EL (cell line): ENCODE measurements at regions not wholly inside any gene's neighbourhood (a gene's known extent, or its start where the extent isn't known, plus 50 kb on each side); places are given as distances from the start of the nearest gene placed in this dataset.
A peak's percentile ranks its signal among the peaks of the same experiment; 100 is the strongest.
"Not testable (repeated sequence)": the region's sequence is repeated elsewhere in the genome, so short reads cannot be mapped to it uniquely, and the experiment has no call there.

ENCODE experiments used
- DNase-seq: peaks from one replicate; pipeline ENCODE4 v3.0.0-alpha.2; 2016

- DNase-seq: no peak
Observed at GRCh38 chr10:83995738-83996331, 143.5 kb upstream of the GHITM start.

GRCh38 chr10:84004221-84004620 lies 135.1 kb upstream of the GHITM start:
- no peak for DNase-seq

DNA sequence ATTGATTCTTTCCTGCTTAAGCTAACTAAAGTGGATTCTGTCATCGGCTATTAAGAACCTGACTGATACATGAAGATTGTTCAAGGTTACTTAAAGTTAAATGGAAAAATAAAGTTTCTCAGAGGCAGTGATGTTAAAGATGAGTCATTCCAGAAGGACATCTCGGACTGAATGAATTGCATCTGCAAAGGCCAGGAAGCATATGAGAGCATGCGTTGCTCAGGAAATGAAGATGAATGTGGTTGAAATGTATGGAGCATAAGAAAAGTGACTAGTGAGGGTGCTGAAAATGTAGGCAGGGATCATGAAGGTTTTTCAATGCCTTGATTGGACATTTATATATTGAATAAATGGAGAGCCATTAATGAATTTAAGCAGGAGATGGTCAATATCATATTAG lies 133.9 kb upstream of the GHITM start:
- no peak for DNase-seq

- no peak for DNase-seq
Observed at GRCh38 chr10:84007482-84007881, 131.8 kb upstream of the GHITM start.

DNA sequence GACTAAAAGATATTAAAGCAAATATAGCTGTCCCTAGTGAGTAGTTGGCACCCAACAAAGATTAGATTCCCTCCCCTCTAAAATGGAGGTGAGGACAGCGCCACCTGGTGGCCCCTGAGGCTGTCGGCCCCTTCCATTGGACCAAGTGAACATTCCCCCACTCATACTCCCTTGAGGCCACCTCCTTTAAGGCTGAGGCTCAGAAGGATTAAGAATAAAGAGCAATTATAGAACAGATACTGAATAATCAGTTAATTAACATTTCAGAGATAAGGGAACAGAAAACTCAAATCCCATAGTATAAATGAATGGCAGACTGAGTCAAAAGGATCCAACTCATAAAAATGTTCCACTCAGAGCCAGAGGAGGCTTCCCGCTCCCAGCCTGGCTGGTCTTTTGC lies 130.4 kb upstream of the GHITM start:
- DNase-seq: peak; percentile 7

GRCh38 chr10:84012431-84012830 lies 126.9 kb upstream of the GHITM start:
- no peak for DNase-seq

- no peak for DNase-seq
Observed at GRCh38 chr10:84012831-84013458, 126.4 kb upstream of the GHITM start.

DNA sequence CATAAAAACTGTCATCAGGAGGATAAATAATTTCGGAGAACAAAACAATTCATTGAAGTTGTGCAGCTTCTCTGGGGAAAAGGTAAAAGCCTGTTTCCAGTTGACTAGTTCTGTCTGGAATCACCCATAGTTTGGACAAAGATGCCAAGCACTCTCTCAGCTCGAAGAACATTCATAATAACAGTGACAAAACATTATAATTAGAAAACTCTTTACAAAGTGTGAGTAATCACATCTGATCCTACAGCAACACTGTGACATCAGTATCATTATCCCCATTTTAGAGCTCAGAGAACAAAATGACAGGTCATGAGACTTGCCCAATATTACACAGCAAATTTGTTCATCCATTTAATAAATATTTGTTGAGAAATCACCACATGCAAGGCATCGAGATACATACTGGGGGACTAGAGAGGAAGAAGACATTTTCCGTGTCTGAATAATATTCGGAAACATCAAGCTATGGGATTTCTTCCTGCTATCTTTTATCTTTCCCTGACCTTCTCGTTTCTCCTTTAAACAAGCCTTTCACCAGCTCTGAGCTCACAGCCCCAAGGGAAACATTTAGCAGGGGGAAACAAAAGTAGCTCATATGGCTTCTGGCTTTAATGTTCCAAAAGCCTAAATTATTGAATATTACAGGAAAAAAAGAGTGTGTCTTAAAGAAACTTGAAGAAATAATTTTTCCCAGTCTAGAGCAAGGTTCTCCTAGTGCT lies 123.3 kb upstream of the GHITM start:
- DNase-seq: no peak

DNA sequence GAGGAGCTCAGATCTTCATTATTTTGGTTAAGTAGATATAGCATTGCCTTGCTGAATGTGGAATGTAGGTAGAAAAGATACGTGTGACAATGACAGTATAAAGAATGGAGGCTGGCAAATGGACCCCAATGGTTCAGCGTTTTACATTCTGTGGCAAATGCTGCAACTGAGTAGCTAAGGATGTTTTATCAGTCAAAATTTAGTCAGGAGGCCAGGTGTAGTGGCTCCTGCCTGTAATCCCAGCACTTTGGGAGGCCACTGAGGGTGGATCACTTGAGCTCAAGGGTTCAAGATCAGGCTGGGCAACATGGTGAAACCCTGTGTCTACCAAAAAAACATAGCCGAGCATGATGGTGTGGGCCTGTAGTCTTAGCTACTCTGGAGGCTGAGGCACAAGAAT lies 120.5 kb upstream of the GHITM start:
- DNase-seq: no peak

DNA sequence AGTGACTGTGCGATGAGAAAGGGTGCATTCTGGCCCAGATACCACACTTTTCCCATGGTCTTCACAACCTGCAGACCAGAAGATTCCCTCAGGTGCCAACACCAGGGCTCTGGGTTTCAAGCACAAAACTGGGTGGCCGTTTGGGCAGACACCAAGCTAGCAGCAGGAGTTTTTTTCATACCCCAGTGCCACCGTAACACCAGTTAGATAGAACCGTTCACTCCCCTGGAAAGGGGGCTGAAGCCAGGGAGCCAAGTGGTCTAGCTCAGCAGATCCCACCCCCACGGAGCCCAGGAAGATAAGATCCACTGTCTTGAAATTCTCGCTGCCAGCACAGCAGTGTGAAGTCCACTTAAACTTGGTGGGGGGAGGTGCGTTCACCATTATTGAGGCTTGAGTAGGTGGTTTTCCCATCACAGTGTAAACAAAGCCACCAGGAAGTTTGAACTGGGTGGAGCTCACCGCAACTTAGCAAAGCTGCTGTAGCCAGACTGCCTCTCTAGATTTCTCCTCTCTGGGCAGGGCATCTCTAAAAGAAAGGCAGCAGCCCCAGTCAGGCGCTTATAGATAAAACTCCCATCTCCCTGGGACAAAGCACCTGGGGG lies 119.4 kb upstream of the GHITM start:
- not testable (repeated sequence) for DNase-seq

DNA sequence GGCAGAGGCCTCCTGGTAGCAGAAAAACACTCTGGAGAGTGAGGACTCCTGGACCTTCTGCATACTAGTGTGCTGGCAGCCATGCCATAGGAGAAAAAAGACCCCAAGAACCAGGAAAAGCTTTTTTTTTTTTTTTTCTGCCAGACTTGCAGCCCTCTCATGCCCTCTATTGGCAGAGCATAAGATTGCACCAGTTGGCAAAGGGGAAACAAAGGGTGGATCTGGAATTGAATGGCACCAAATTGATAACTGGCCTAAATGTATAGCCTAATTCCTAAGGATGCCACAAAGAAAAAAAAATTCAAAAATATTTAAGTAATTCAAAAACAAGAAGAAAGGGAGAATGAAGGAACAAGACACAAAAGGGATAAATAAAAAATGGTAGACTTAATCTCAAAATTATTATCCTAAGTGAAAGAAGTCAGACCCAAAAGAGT lies 112.5 kb upstream of the GHITM start:
- peak; percentile 11 for DNase-seq

DNA sequence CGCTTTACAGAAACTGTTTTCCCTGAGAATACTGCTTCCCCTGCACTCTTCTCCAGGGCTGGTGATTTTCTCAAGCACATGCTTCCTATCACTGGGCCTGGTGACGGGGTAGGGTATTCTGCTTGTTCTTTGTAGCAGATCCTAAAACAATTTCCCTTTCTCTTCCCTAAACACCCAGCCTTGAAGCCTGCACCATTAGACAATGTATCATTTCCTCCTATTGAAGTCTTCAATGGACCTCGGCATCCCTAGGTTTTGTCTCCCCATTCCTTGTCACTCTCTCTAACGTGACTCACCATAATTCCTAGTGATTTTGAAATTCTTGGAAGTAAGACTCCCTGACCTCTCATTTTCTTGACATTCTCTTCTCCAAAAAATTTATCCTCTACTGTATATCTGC lies 109.5 kb upstream of the GHITM start:
- no peak for DNase-seq

DNA sequence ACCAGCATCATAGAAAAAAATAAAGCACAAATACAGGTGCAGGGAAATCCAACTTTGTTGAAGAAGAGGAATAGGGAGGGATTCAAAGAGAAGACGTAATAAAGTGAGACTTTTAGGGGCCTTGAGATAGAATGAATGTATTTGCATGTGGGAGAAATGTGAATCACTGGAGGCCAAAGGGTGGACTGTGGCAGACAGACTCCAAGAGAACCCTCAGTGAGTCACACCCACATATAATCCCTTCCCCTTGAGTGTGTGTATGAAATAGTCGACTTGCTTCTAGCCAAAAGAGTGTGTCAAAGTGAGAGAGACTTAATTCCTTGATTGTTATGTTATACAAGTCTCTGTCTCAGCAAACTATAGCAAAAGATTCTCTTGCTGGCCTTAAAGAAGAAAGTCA lies 101.3 kb upstream of the GHITM start:
- no peak for DNase-seq

GRCh38 chr10:84039957-84040356 lies 99.4 kb upstream of the GHITM start:
- no peak for DNase-seq

DNA sequence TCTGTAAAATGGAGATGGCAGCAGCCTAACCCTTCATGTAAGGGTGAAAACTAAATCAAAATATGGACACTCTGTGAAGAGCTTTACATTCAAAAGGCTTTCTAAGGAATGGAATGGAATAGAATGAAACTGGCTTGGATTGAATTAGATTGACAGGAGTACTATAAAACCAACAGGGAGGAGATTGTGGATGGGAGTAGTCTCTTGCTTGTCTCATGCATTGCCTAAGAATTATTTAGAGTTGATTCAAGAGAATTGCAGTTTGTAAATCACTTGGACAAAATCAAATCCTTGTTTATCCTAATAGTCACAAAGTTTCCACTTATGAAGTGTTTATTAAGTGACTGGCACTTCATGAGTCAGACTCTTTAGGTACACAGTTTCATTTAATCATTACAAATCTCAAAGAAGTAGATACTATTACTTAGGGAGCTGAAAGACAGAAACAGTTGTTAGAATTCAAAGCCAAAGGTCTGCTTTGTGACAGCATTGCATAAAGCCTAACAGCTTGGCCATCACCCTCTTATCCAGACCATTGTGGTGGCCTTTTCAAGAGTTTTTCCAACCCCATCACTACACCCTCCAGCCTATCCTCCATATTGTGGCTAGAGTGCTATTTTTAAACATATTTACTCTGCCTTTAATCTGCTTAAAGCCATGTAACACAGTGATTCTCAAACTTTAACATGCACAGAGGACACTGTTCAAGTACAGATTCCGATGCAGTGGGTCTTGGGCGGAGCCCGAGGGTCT lies 91.9 kb upstream of the GHITM start:
- no peak for DNase-seq

DNA sequence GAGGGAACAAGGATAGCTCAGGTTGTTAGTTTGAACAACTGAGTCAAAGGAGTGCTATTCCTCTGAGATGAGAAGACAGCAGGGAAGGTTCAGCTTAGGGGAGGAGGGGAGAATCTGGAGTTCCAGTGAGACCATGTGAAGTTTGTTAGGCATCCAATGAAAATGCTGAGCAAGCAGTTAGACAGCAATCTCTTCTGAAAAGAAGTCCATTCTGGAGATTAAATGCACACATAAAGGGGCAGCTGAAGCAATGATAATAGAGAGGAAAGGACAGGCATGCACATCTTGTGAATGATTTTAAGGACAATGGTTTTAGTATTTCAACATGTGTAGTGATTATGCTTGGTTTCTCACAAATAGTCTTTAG lies 89.7 kb upstream of the GHITM start:
- DNase-seq: no peak

DNA sequence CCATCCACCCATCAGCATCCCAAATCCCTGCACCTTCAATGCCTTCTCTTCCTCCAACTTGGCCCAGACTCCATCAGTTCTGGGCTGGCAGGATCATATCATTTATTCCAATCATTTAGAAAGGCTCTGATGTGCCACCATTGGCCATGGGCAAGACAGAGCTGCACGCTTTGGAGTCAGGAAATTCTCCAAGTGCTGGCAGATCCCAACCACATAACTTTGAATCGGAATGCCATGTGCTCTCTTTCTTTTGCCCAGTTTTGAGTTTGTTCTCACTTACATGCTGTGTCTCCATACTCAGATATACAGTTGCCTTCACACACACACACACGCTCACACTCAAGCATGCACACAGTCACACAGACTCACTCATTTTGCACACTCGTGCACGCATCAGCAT lies 85.7 kb upstream of the GHITM start:
- DNase-seq: no peak

DNA sequence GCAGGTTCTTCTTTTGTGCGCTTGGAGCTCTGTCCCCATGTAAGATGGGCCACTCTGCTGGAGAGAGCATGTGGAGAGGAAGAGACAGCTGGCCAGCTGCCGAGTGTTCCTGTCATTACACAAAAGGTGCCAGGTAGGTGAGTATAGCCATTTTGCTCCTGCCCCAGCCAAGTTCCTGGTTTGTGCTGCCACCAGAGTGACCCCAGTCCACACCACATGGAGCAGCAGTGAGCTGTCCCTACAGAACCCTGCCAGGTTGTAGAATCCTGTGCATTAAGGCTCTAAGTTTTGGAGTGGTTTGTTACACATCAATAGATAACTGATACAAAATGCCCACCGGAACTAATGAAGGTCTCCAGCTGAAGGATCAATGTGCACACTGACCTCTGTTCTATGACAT lies 84.6 kb upstream of the GHITM start:
- DNase-seq: no peak

- DNase-seq: peak; percentile 3
Observed at GRCh38 chr10:84059526-84059925, 79.8 kb upstream of the GHITM start.

- no peak for DNase-seq
Observed at GRCh38 chr10:84063440-84063839, 75.9 kb upstream of the GHITM start.

- no peak for DNase-seq
Observed at GRCh38 chr10:84065804-84066601, 73.3 kb upstream of the GHITM start.

- DNase-seq: no peak
Observed at GRCh38 chr10:84074521-84074920, 64.8 kb upstream of the GHITM start.
